PFSK-1 (cell line): ENCODE measurements at regions not wholly inside any gene's neighbourhood (a gene's known extent, or its start where the extent isn't known, plus 50 kb on each side); places are given as distances from the start of the nearest gene placed in this dataset.

Experiments used
- FOXP2 ChIP-seq: optimal IDR thresholded peaks from 2 replicates; pipeline ENCODE3; 2011; ENCODE audit warnings: borderline replicate concordance, control low read depth, inconsistent platforms; ENCODE audit not compliant: insufficient read depth; ENCODE audit errors: extremely low read length, extremely low read depth
- POLR2AphosphoS5 ChIP-seq: IDR thresholded peaks from 2 replicates; pipeline ENCODE4 v1.6.1; 2012; ENCODE audit warnings: low read depth, mild to moderate bottlenecking, control low read depth, low read length, moderate library complexity
- SIN3A ChIP-seq: IDR thresholded peaks from 2 replicates; pipeline ENCODE4 v1.6.1; 2012; ENCODE audit warnings: mild to moderate bottlenecking, low read length, moderate library complexity, borderline replicate concordance; ENCODE audit not compliant: insufficient read depth
- TAF1 ChIP-seq: IDR thresholded peaks from 2 replicates; pipeline ENCODE4 v1.6.1; 2012; ENCODE audit warnings: low read length, control low read depth, borderline replicate concordance; ENCODE audit not compliant: insufficient read depth
- TF ChIP-seq, protein P1 (sequence below), 2 experiments: IDR thresholded peaks; 2 replicates each; pipeline versions ENCODE4 v1.6.1 to v1.8.0; 2011 to 2012; ENCODE audit warnings: low read depth in 2 of 2, low read length in 2 of 2, control low read depth in 1 of 2, inconsistent platforms in 1 of 2, mild to moderate bottlenecking in 1 of 2, moderate library complexity in 1 of 2; ENCODE audit not compliant: insufficient read depth in 1 of 2

DNA sequence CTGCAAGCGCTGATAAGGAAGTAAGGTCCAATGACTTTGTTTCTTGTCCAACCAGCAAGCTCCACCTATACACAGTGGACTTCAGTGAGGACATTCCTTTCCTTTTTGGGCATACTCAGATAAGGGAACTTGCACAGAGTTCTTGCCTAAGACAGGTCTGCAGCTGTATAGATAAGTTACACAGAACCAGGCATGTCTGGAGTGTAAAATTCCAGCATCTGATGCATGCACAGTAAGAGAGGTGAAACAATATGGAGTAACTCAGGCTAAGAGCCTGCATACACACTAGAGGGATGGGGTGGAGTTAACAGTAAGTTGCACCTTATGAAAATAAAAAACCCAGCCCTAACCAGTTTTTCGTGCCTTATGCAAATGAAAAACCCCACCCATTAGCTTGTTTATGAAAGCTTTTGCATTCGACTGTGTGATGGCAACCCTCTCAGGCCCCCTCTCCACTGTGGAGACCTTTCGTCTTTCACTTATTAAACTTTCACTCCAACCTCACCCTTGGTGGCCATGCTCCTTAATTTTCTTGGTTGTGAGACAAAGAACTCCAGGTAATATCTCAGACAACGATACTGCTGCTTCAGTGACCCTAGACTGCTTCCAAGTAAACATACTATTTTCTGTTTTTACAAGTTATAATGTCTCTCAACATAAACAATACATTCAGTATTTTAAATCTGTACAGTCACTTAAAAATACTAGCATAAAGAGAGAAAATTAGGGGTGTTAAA is 2859.0 kb upstream of the PCDH20 start:
- TF ChIP-seq FOXP2: no peak
- TF ChIP-seq, protein P1, sequence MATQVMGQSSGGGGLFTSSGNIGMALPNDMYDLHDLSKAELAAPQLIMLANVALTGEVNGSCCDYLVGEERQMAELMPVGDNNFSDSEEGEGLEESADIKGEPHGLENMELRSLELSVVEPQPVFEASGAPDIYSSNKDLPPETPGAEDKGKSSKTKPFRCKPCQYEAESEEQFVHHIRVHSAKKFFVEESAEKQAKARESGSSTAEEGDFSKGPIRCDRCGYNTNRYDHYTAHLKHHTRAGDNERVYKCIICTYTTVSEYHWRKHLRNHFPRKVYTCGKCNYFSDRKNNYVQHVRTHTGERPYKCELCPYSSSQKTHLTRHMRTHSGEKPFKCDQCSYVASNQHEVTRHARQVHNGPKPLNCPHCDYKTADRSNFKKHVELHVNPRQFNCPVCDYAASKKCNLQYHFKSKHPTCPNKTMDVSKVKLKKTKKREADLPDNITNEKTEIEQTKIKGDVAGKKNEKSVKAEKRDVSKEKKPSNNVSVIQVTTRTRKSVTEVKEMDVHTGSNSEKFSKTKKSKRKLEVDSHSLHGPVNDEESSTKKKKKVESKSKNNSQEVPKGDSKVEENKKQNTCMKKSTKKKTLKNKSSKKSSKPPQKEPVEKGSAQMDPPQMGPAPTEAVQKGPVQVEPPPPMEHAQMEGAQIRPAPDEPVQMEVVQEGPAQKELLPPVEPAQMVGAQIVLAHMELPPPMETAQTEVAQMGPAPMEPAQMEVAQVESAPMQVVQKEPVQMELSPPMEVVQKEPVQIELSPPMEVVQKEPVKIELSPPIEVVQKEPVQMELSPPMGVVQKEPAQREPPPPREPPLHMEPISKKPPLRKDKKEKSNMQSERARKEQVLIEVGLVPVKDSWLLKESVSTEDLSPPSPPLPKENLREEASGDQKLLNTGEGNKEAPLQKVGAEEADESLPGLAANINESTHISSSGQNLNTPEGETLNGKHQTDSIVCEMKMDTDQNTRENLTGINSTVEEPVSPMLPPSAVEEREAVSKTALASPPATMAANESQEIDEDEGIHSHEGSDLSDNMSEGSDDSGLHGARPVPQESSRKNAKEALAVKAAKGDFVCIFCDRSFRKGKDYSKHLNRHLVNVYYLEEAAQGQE (IDR thresholded peaks at IDR 0.05; ENCODE audit: insufficient read depth in 1 of 2, low read depth in 2 of 2, low read length in 2 of 2): no peak
- no peak for TF ChIP-seq POLR2AphosphoS5
- no peak for TF ChIP-seq TAF1
- TF ChIP-seq SIN3A: no peak

DNA sequence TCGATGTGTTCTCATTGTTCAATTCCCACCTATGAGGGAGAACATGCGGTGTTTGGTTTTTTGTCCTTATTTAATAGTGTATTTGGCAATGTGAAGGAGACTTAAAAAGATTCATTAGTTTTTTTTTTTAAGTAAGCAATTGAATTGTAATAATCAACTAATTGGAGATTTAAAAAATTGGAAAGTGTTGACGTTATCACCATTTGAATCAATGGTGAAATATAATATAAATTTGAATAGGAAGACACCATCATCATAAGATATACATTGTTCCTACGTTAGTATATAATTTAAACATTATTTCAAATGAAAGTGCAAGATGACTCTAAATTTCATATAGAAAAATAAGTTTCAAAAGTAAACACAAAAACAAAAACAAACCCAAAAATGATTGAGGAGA is 2858.1 kb upstream of the PCDH20 start:
- no peak for TF ChIP-seq FOXP2
- TF ChIP-seq POLR2AphosphoS5: no peak
- TF ChIP-seq, protein P1 (IDR thresholded peaks at IDR 0.05; ENCODE audit: insufficient read depth in 1 of 2, low read depth in 2 of 2, low read length in 2 of 2): no peak
- no peak for TF ChIP-seq TAF1
- no peak for TF ChIP-seq SIN3A

DNA sequence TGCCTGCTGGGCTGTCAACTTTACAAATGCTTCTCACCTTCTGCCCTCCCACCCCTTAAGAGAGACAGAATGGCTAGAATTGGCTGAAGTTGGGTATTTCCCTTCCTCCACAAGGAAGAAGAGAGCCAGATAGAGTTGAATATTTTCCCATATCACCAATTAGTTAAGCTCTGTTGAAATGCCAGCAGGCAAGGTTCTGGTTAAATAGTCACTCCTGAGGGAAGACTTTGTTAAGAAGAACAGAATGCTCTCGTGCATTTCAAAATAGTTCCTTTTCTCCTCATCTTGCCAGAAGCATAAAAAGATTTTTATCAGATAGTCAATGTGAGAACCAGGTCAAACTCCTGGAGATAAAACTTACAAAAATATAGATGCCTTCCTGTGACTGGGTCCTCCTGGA is 2857.0 kb upstream of the PCDH20 start:
- TF ChIP-seq POLR2AphosphoS5: no peak
- no peak for TF ChIP-seq SIN3A
- TF ChIP-seq FOXP2: no peak
- TF ChIP-seq TAF1: no peak
- TF ChIP-seq, protein P1 (IDR thresholded peaks at IDR 0.05; ENCODE audit: insufficient read depth in 1 of 2, low read depth in 2 of 2, low read length in 2 of 2): no peak

DNA sequence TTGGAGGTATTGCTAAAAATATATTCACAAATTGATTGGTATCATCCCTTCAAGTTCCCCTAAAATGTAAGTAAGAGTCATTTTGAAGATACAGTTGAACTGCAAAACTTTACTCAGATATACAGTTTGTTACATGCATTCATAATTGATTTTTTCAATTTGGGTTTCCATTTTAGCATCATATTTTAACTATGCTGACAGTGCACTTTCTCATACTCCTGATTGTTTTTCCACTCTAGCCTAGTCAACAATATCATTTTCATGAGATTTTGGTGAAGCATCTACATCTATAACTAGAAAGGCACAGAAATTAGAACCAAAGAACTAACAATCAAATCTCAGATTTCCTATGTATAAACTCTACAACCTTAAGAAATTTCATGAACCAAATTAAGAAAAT is 2850.4 kb upstream of the PCDH20 start:
- TF ChIP-seq FOXP2 (no peak), POLR2AphosphoS5 (no peak), TAF1 (no peak)

DNA sequence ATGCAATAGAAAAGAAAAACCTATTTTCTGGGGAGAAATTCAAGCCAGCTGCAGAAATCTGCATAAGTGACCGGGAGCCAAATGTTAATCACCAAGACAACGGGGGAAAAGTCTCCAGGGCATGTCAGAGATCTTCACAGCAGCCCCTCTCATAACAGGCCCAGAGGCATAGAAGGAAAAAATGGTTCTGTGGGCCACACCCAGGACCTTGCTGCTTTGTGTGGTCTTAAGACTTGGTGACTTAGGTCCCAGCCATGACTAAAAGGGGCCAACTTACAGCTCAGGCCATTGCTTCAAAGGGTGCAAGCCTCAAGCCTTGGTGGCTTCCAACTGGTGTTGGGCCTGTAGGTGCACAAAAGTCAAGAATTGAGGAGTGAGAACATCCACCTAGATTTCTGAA is 2847.6 kb upstream of the PCDH20 start:
- TF ChIP-seq FOXP2 (no peak), TAF1 (no peak), POLR2AphosphoS5 (no peak), SIN3A (no peak)
- TF ChIP-seq, protein P1 (IDR thresholded peaks at IDR 0.05; ENCODE audit: insufficient read depth in 1 of 2, low read depth in 2 of 2, low read length in 2 of 2): no peak
